PFSK-1 (cell line): ENCODE measurements at regions not wholly inside any gene's neighbourhood (a gene's known extent, or its start where the extent isn't known, plus 50 kb on each side); places are given as distances from the start of the nearest gene placed in this dataset.

Experiments
- REST ChIP-seq, 2 experiments: IDR thresholded peaks; 2 replicates each; pipeline versions ENCODE4 v1.6.1 to v1.8.0; 2011 to 2012; ENCODE audit warnings: low read depth in 2 of 2, low read length in 2 of 2, control low read depth in 1 of 2, inconsistent platforms in 1 of 2, mild to moderate bottlenecking in 1 of 2, moderate library complexity in 1 of 2; ENCODE audit not compliant: insufficient read depth in 1 of 2
- SIN3A ChIP-seq: IDR thresholded peaks from 2 replicates; pipeline ENCODE4 v1.6.1; 2012; ENCODE audit warnings: mild to moderate bottlenecking, low read length, moderate library complexity, borderline replicate concordance; ENCODE audit not compliant: insufficient read depth

GRCh38 chr22:48591286-48592065, 1236.2 kb downstream of the BRD1 start:
- TF ChIP-seq SIN3A (no peak), REST (IDR thresholded peaks at IDR 0.05; ENCODE audit: insufficient read depth in 1 of 2, low read depth in 2 of 2, low read length in 2 of 2) (no peak)
